Chondrocyte (in vitro differentiated cells): ENCODE measurements at regions not wholly inside any gene's neighbourhood (a gene's known extent, or its start where the extent isn't known, plus 50 kb on each side); places are given as distances from the start of the nearest gene placed in this dataset.

Source experiments
- DNase-seq: peaks from one replicate; pipeline ENCODE4 v3.0.0; 2021; ENCODE audit warnings: mixed read lengths, low spot score
- H3K27ac Mint-ChIP-seq: one replicate; pipeline ENCODE4 v1.8.0; 2021; ENCODE audit warnings: mild to moderate bottlenecking, moderate library complexity, mixed read lengths; ENCODE audit not compliant: unreplicated experiment
- H3K27me3 Mint-ChIP-seq: 2 replicates; pipeline ENCODE4 v1.8.0; 2021; ENCODE audit warnings: low read depth, mixed read lengths
- H3K36me3 Mint-ChIP-seq: 2 replicates; pipeline ENCODE4 v1.8.0; 2021; ENCODE audit warnings: low read depth, mixed read lengths
- H3K4me1 Mint-ChIP-seq: 2 replicates; pipeline ENCODE4 v1.8.0; 2021; ENCODE audit warnings: low read depth, mild to moderate bottlenecking, mixed read lengths
- H3K4me3 Mint-ChIP-seq: one replicate; pipeline ENCODE4 v1.8.0; 2021; ENCODE audit warnings: mild to moderate bottlenecking, moderate library complexity, mixed read lengths; ENCODE audit not compliant: unreplicated experiment
- H3K9me3 Mint-ChIP-seq: 2 replicates; pipeline ENCODE4 v1.8.0; 2021; ENCODE audit warnings: low read depth, mixed read lengths
- TF ChIP-seq, protein P1 (sequence below): fragments of 200-600 bp; sonication (generic); IDR thresholded peaks from 2 replicates; pipeline ENCODE4 v1.5.0; 2021; ENCODE audit warnings: antibody characterized with exemption, mild to moderate bottlenecking, moderate library complexity

DNA sequence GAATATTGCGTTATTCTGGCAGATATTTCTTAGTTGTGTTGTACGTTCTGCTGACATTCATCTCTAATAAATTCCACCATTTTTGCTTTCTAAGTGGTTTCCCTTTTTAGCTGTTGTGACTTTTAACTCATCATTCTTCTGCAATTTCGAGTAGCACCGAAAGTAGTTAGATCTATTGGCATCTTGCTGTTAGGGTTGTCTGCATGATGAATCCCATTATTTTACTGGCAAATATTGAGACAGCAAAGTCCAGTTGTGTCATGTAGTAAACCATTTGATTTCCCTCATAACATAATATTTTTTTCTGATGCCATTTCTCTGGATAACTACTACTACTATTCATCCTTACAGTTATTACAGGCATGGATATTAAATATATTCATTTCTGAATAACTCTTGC is 143.9 kb downstream of the SLITRK1 start:
- H3K27ac Mint-ChIP-seq, result no peak overlapping the region
- TF ChIP-seq, protein P1, sequence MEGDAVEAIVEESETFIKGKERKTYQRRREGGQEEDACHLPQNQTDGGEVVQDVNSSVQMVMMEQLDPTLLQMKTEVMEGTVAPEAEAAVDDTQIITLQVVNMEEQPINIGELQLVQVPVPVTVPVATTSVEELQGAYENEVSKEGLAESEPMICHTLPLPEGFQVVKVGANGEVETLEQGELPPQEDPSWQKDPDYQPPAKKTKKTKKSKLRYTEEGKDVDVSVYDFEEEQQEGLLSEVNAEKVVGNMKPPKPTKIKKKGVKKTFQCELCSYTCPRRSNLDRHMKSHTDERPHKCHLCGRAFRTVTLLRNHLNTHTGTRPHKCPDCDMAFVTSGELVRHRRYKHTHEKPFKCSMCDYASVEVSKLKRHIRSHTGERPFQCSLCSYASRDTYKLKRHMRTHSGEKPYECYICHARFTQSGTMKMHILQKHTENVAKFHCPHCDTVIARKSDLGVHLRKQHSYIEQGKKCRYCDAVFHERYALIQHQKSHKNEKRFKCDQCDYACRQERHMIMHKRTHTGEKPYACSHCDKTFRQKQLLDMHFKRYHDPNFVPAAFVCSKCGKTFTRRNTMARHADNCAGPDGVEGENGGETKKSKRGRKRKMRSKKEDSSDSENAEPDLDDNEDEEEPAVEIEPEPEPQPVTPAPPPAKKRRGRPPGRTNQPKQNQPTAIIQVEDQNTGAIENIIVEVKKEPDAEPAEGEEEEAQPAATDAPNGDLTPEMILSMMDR, result no peak
- H3K4me3 Mint-ChIP-seq, result no peak overlapping the region
- H3K4me1 Mint-ChIP-seq, result no peaks in the 10 kb centered on the region
- H3K36me3 Mint-ChIP-seq, result no peaks in the 10 kb centered on the region
- no peaks in the 10 kb centered on the region for H3K9me3 Mint-ChIP-seq
- no peak for DNase-seq
- H3K27me3 Mint-ChIP-seq, result no peaks in the 10 kb centered on the region

DNA sequence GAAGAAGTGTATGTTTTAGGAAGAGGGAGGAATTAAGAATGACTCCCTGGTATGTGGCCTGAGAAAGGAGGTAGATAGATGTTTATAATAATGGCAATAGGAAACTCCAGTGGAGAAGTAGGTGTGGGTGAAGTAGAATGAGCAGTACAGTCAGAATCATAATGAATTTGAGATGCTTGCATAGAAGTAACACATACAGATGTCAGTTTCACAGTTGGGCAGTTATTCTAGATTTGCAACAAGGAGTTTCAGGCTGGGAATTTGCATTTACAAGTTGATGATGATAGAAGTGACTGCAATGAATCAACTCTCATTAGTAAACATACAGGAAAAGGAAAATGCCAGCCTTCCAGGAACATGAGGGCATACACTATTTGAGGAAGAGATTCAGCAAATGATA is 149.0 kb downstream of the SLITRK1 start:
- TF ChIP-seq, protein P1, result no peak
- H3K27me3 Mint-ChIP-seq, result no peaks in the 10 kb centered on the region
- no peak for DNase-seq
- no peak overlapping the region for H3K4me3 Mint-ChIP-seq
- H3K9me3 Mint-ChIP-seq, result no peaks in the 10 kb centered on the region
- no peak overlapping the region for H3K27ac Mint-ChIP-seq
- no peaks in the 10 kb centered on the region for H3K36me3 Mint-ChIP-seq
- no peaks in the 10 kb centered on the region for H3K4me1 Mint-ChIP-seq

DNA sequence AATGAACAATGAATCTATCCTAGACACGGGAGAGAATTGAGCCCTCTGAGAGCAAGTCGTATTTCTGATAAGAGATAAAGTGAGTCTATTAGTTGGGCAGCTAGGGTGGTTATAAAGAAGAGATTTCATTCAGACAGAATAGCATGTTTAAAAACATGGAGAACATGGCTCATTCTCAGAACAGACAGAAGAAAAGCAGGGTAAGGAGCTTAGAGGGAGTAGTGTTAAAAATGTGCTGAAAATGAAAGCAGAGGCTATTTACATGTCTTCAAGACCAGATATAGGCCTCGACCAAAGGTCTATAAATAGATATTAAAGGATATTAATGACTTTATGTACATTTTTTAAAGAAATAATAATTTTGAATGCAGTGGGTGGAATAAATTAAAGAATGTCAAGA is 149.5 kb downstream of the SLITRK1 start:
- no peak overlapping the region for H3K27ac Mint-ChIP-seq
- H3K4me3 Mint-ChIP-seq, result no peak overlapping the region
- no peaks in the 10 kb centered on the region for H3K9me3 Mint-ChIP-seq
- no peaks in the 10 kb centered on the region for H3K27me3 Mint-ChIP-seq
- H3K36me3 Mint-ChIP-seq, result no peaks in the 10 kb centered on the region
- TF ChIP-seq, protein P1, result no peak
- DNase-seq, result no peak
- H3K4me1 Mint-ChIP-seq, result no peaks in the 10 kb centered on the region

DNA sequence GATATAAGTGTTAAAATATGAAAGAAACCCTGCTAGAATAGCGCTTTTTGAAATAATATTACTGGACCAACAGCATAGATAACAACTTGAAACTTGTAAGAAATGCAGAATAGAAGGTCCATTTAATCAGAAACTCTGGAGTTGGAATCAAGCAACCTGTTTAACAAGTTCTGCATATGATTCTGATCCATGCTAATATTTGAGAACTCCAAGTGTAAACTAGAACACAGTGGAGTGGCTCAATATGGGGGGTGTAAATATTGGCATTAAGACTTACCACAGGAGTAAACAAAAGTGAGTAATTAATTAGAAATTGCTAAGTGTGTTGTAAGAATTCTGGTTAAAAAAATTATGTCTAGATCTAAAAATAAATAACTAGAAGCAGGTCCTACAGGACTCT is 151.2 kb downstream of the SLITRK1 start:
- Mint-ChIP-seq H3K4me3 (no peak overlapping the region), H3K27me3 (no peaks in the 10 kb centered on the region), H3K27ac (no peak overlapping the region), H3K4me1 (no peaks in the 10 kb centered on the region), H3K36me3 (no peaks in the 10 kb centered on the region), H3K9me3 (no peaks in the 10 kb centered on the region)
- no peak for DNase-seq
- TF ChIP-seq, protein P1, result no peak

DNA sequence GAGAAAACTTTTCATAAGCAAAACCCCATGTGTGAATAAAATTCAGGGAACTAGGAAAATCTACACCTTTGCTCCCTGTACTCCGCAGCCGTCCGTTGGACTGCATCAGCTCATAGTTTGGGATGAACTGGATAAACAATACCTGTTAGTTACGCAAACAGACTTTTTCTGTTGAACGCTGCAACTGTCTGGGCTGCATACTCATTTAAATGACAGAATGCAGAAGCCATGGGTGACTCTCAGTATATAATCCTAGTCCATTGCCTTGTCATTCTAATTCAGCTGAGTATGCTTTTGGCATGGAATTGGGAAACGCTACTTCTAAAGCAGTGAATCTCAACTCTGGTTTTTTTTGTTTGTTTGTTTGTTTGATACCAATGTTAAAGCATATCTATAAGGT is 151.6 kb downstream of the SLITRK1 start:
- Mint-ChIP-seq H3K36me3 (no peaks in the 10 kb centered on the region), H3K9me3 (no peaks in the 10 kb centered on the region), H3K4me3 (no peak overlapping the region), H3K4me1 (no peaks in the 10 kb centered on the region), H3K27me3 (no peaks in the 10 kb centered on the region), H3K27ac (no peak overlapping the region)
- DNase-seq, result no peak
- TF ChIP-seq, protein P1, result no peak
